ENCODE measurements at regions not wholly inside any gene's neighbourhood (a gene's known extent, or its start where the extent isn't known, plus 50 kb on each side); places are given as distances from the start of the nearest gene placed in this dataset.
A peak's percentile ranks its signal among the peaks of the same experiment; 100 is the strongest.
"Not testable (repeated sequence)": the region's sequence is repeated elsewhere in the genome, so short reads cannot be mapped to it uniquely, and the experiment has no call there.

- DNase-seq (ENCODE audit: low read depth), result no peak
These were observed 72.1 kb upstream of the EPB41L1 start for GRCh38 chr20:36082315-36082915.

GRCh38 chr20:36083200-36083599 is 71.3 kb upstream of the EPB41L1 start:
- not testable (repeated sequence) for DNase-seq (ENCODE audit: low read depth)

GRCh38 chr20:36084356-36084755 is 70.2 kb upstream of the EPB41L1 start:
- DNase-seq (ENCODE audit: low read depth), result no peak

GRCh38 chr20:36084897-36085613 is 69.5 kb upstream of the EPB41L1 start:
- no peak for DNase-seq (ENCODE audit: low read depth)

GRCh38 chr20:36085686-36086267 is 68.8 kb upstream of the EPB41L1 start:
- no peak for DNase-seq (ENCODE audit: low read depth)

GRCh38 chr20:36086767-36087166 is 67.8 kb upstream of the EPB41L1 start:
- no peak for DNase-seq (ENCODE audit: low read depth)

- no peak for DNase-seq (ENCODE audit: low read depth)
These were observed 64.3 kb upstream of the EPB41L1 start for GRCh38 chr20:36090223-36090622.

- no peak for DNase-seq (ENCODE audit: low read depth)
These were observed 62.8 kb upstream of the EPB41L1 start for GRCh38 chr20:36091561-36092397.

GRCh38 chr20:36092398-36093024 is 62.0 kb upstream of the EPB41L1 start:
- DNase-seq (ENCODE audit: low read depth), result no peak

GRCh38 chr20:36093025-36093803 is 61.3 kb upstream of the EPB41L1 start:
- no peak for DNase-seq (ENCODE audit: low read depth)

GRCh38 chr20:36093804-36094145 is 60.8 kb upstream of the EPB41L1 start:
- DNase-seq (ENCODE audit: low read depth), result no peak

GRCh38 chr20:36094497-36094896 is 60.0 kb upstream of the EPB41L1 start:
- peak; percentile 44 for DNase-seq (ENCODE audit: low read depth)

- DNase-seq (ENCODE audit: low read depth), result no peak
These were observed 58.1 kb upstream of the EPB41L1 start for GRCh38 chr20:36096435-36096834.

GRCh38 chr20:36097337-36098151 is 57.0 kb upstream of the EPB41L1 start:
- no peak for DNase-seq (ENCODE audit: low read depth)

GRCh38 chr20:36098364-36098763 is 56.2 kb upstream of the EPB41L1 start:
- DNase-seq (ENCODE audit: low read depth), result no peak

GRCh38 chr20:36099106-36099505 is 55.4 kb upstream of the EPB41L1 start:
- DNase-seq (ENCODE audit: low read depth), result no peak

GRCh38 chr20:36101192-36101591 is 53.3 kb upstream of the EPB41L1 start:
- DNase-seq (ENCODE audit: low read depth), result no peak

- no peak for DNase-seq (ENCODE audit: low read depth)
These were observed 52.2 kb upstream of the EPB41L1 start for GRCh38 chr20:36102306-36102705.

- DNase-seq (ENCODE audit: low read depth), result no peak
These were observed 51.5 kb upstream of the EPB41L1 start for GRCh38 chr20:36102809-36103596.

Data from forelimb muscle (tissue), 1 donor.